Central memory CD4-positive, alpha-beta T cell (primary cell): ENCODE measurements at regions not wholly inside any gene's neighbourhood (a gene's known extent, or its start where the extent isn't known, plus 50 kb on each side); places are given as distances from the start of the nearest gene placed in this dataset.

Source experiments
- DNase-seq: peaks from one replicate; pipeline ENCODE4 v3.0.0; 2022

- DNase-seq, result no peak
Observed at GRCh38 chr15:70195587-70196305, 98.0 kb upstream of the TLE3 start.

- DNase-seq, result no peak
Observed at GRCh38 chr15:70195171-70195570, 97.5 kb upstream of the TLE3 start.

- DNase-seq, result no peak
Observed at GRCh38 chr15:70194266-70194665, 96.5 kb upstream of the TLE3 start.

GRCh38 chr15:70193734-70194133 lies 96.0 kb upstream of the TLE3 start:
- no peak for DNase-seq

GRCh38 chr15:70192490-70192889 lies 94.8 kb upstream of the TLE3 start:
- DNase-seq, result no peak

- no peak for DNase-seq
Observed at GRCh38 chr15:70192041-70192440, 94.3 kb upstream of the TLE3 start.

- no peak for DNase-seq
Observed at GRCh38 chr15:70190965-70191364, 93.2 kb upstream of the TLE3 start.

- DNase-seq, result no peak
Observed at GRCh38 chr15:70189826-70190695, 92.3 kb upstream of the TLE3 start.

GRCh38 chr15:70188286-70188685 lies 90.6 kb upstream of the TLE3 start:
- DNase-seq, result no peak

- no peak for DNase-seq
Observed at GRCh38 chr15:70187331-70187730, 89.6 kb upstream of the TLE3 start.

- no peak for DNase-seq
Observed at GRCh38 chr15:70186152-70186551, 88.4 kb upstream of the TLE3 start.

GRCh38 chr15:70185251-70185711 lies 87.6 kb upstream of the TLE3 start:
- DNase-seq, result no peak

- DNase-seq, result no peak
Observed at GRCh38 chr15:70182858-70183695, 85.4 kb upstream of the TLE3 start.

- no peak for DNase-seq
Observed at GRCh38 chr15:70181626-70182255, 84.0 kb upstream of the TLE3 start.

- DNase-seq, result no peak
Observed at GRCh38 chr15:70180186-70180875, 82.6 kb upstream of the TLE3 start.

GRCh38 chr15:70179309-70179892 lies 81.7 kb upstream of the TLE3 start:
- DNase-seq, result no peak

GRCh38 chr15:70178335-70179084 lies 80.8 kb upstream of the TLE3 start:
- DNase-seq, result no peak

GRCh38 chr15:70172566-70173225 lies 75.0 kb upstream of the TLE3 start:
- no peak for DNase-seq

- no peak for DNase-seq
Observed at GRCh38 chr15:70172124-70172523, 74.4 kb upstream of the TLE3 start.

- DNase-seq, result no peak
Observed at GRCh38 chr15:70171256-70171886, 73.7 kb upstream of the TLE3 start.
